ENCODE measurements at regions not wholly inside any gene's neighbourhood (a gene's known extent, or its start where the extent isn't known, plus 50 kb on each side); places are given as distances from the start of the nearest gene placed in this dataset.
"Not testable (repeated sequence)": the region's sequence is repeated elsewhere in the genome, so short reads cannot be mapped to it uniquely, and the experiment has no call there.

GRCh38 chr6:155628306-155628705 lies 172.7 kb upstream of the NOX3 start:
- DNase-seq: no peak

- DNase-seq: not testable (repeated sequence)
Observed at GRCh38 chr6:155627722-155628212, 172.1 kb upstream of the NOX3 start.

- DNase-seq: no peak
Observed at GRCh38 chr6:155623450-155624178, 168.0 kb upstream of the NOX3 start.

GRCh38 chr6:155614606-155615005 lies 159.0 kb upstream of the NOX3 start:
- no peak for DNase-seq

- DNase-seq: no peak
Observed at GRCh38 chr6:155611742-155612141, 156.1 kb upstream of the NOX3 start.

- no peak for DNase-seq
Observed at GRCh38 chr6:155604991-155605390, 149.4 kb upstream of the NOX3 start.

GRCh38 chr6:155599561-155599960 lies 143.9 kb upstream of the NOX3 start:
- no peak for DNase-seq

GRCh38 chr6:155599160-155599559 lies 143.5 kb upstream of the NOX3 start:
- DNase-seq: no peak

- DNase-seq: no peak
Observed at GRCh38 chr6:155595284-155595683, 139.6 kb upstream of the NOX3 start.

- no peak for DNase-seq
Observed at GRCh38 chr6:155591741-155592140, 136.1 kb upstream of the NOX3 start.

GRCh38 chr6:155589190-155589589 lies 133.6 kb upstream of the NOX3 start:
- DNase-seq: no peak

GRCh38 chr6:155587817-155588216 lies 132.2 kb upstream of the NOX3 start:
- no peak for DNase-seq

- DNase-seq: no peak
Observed at GRCh38 chr6:155586090-155586489, 130.5 kb upstream of the NOX3 start.

- no peak for DNase-seq
Observed at GRCh38 chr6:155584006-155584405, 128.4 kb upstream of the NOX3 start.

GRCh38 chr6:155582016-155582991 lies 126.7 kb upstream of the NOX3 start:
- no peak for DNase-seq

- DNase-seq: no peak
Observed at GRCh38 chr6:155580904-155581303, 125.3 kb upstream of the NOX3 start.

GRCh38 chr6:155578251-155578650 lies 122.6 kb upstream of the NOX3 start:
- DNase-seq: no peak

GRCh38 chr6:155561966-155562364 lies 106.3 kb upstream of the NOX3 start:
- no peak for DNase-seq

- DNase-seq: no peak
Observed at GRCh38 chr6:155561257-155561965, 105.8 kb upstream of the NOX3 start.

- DNase-seq: no peak
Observed at GRCh38 chr6:155549928-155550327, 94.3 kb upstream of the NOX3 start.

GRCh38 chr6:155549028-155549798 lies 93.6 kb upstream of the NOX3 start:
- no peak for DNase-seq

- DNase-seq: no peak
Observed at GRCh38 chr6:155548576-155548975, 92.9 kb upstream of the NOX3 start.
